ENCODE measurements at regions not wholly inside any gene's neighbourhood (a gene's known extent, or its start where the extent isn't known, plus 50 kb on each side); places are given as distances from the start of the nearest gene placed in this dataset.

DNA sequence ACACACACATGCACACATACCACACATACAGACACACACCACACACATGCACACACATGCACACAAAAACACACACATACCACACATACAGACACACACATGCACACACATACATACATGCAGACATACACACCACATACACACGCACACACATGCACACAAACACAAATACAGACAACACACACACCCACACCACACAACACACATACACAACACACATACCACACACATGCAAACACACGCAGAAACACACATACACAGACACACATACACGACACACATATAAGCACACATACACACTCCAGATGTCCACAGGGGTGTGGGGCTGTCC is 60.1 kb upstream of the PPP2R2D start:
- Histone ChIP-seq H4K20me1 (ENCODE audit: control insufficient read depth, insufficient read depth) (no peaks in the 10 kb centered on the region), H3K79me2 (ENCODE audit: control insufficient read depth, insufficient read depth, low read length) (no peaks in the 10 kb centered on the region), H3K27ac (ENCODE audit: control insufficient read depth, insufficient read depth) (no peak overlapping the region), H3K9ac (ENCODE audit: control insufficient read depth, insufficient read depth, low read length) (no peak overlapping the region), H3K4me1 (ENCODE audit: control insufficient read depth, insufficient read depth, low read length) (no peaks in the 10 kb centered on the region), H3K4me3 (no peak overlapping the region), H3K36me3 (ENCODE audit: control insufficient read depth in 2 of 2, insufficient read depth in 2 of 2, low read length in 1 of 2) (no peaks in the 10 kb centered on the region), H3K4me2 (ENCODE audit: control insufficient read depth, insufficient read depth) (no peak overlapping the region), H3K9me3 (replicated peaks; ENCODE audit: control insufficient read depth, insufficient read depth, low read length) (no peaks in the 10 kb centered on the region), H3K27me3 (replicated peaks in 1 of 2; ENCODE audit: control insufficient read depth in 2 of 2, insufficient read depth in 2 of 2, low read length in 1 of 2) (no peaks in the 10 kb centered on the region), H2AFZ (ENCODE audit: control insufficient read depth, low read depth, low read length) (no peak overlapping the region)
- ATAC-seq (no peak), DNase-seq (ENCODE audit: low read depth, low spot score) (no peak), FAIRE-seq (no peak)
- ChIA-PET POLR2A (no interaction called here), CTCF (no interaction called here), SMC1A (ENCODE audit: uncharacterized antibody, unreplicated experiment) (no interaction called here), RAD21 (ENCODE audit: unreplicated experiment) (no interaction called here)
- TF ChIP-seq MEF2A (IDR thresholded peaks at IDR 0.05; ENCODE audit: insufficient read depth, low read depth, low read length) (no peak), BRCA1 (IDR thresholded peaks at IDR 0.05; ENCODE audit: low read depth, low read length) (no peak), BACH1 (IDR thresholded peaks at IDR 0.05; ENCODE audit: borderline replicate concordance) (no peak), PML (IDR thresholded peaks at IDR 0.05; ENCODE audit: low read length) (no peak), LARP7 (IDR thresholded peaks at IDR 0.05) (no peak), SMARCA5 (IDR thresholded peaks at IDR 0.05) (no peak), SREBF1 (IDR thresholded peaks at IDR 0.05; ENCODE audit: low read length) (no peak), RCOR1 (conservative IDR thresholded peaks at IDR 0.05; ENCODE audit: low read depth, low read length) (no peak)
- TF ChIP-seq, protein P1, sequence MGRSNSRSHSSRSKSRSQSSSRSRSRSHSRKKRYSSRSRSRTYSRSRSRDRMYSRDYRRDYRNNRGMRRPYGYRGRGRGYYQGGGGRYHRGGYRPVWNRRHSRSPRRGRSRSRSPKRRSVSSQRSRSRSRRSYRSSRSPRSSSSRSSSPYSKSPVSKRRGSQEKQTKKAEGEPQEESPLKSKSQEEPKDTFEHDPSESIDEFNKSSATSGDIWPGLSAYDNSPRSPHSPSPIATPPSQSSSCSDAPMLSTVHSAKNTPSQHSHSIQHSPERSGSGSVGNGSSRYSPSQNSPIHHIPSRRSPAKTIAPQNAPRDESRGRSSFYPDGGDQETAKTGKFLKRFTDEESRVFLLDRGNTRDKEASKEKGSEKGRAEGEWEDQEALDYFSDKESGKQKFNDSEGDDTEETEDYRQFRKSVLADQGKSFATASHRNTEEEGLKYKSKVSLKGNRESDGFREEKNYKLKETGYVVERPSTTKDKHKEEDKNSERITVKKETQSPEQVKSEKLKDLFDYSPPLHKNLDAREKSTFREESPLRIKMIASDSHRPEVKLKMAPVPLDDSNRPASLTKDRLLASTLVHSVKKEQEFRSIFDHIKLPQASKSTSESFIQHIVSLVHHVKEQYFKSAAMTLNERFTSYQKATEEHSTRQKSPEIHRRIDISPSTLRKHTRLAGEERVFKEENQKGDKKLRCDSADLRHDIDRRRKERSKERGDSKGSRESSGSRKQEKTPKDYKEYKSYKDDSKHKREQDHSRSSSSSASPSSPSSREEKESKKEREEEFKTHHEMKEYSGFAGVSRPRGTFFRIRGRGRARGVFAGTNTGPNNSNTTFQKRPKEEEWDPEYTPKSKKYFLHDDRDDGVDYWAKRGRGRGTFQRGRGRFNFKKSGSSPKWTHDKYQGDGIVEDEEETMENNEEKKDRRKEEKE (IDR thresholded peaks at IDR 0.05) = no peak
- intact Hi-C loops (cut with micrococcal nuclease; ENCODE audit: unreplicated experiment) (no loop called here), in situ Hi-C loops (cut with MboI) (no loop called here)
- no TSS peak for BruUV-seq (replicated peaks)
- 83% methylated on average over 3 of the region's 3 CpGs for WGBS (ENCODE audit: insufficient coverage, insufficient replicate concordance, low lambda C conversion rate, missing lambda C conversion rate)
